Peyer's patch (tissue), 4 donors: ENCODE measurements at regions not wholly inside any gene's neighbourhood (a gene's known extent, or its start where the extent isn't known, plus 50 kb on each side); places are given as distances from the start of the nearest gene placed in this dataset.

Experiments
- POLR2A ChIP-seq, 2 donors: fragments of 450-650 bp; IDR thresholded peaks; one replicate each; pipeline ENCODE4 v1.5.1; 2017; ENCODE audit warnings: antibody characterized with exemption in 2 of 2, mild to moderate bottlenecking in 2 of 2, moderate library complexity in 2 of 2
- TF ChIP-seq, protein P1 (sequence below), 6 experiments: fragments of 450-650 bp in 4 of 6; fragments of 200-600 bp in 2 of 6; sonication (generic) in 1 of 6; IDR thresholded peaks; one replicate each; pipeline ENCODE4 v1.5.1; 2017 to 2019; ENCODE audit warnings: antibody characterized with exemption in 6 of 6, mild to moderate bottlenecking in 3 of 6, moderate library complexity in 1 of 6

GRCh38 chr5:91499943-91500531, 116.9 kb upstream of the ARRDC3 start:
- TF ChIP-seq, protein P1, sequence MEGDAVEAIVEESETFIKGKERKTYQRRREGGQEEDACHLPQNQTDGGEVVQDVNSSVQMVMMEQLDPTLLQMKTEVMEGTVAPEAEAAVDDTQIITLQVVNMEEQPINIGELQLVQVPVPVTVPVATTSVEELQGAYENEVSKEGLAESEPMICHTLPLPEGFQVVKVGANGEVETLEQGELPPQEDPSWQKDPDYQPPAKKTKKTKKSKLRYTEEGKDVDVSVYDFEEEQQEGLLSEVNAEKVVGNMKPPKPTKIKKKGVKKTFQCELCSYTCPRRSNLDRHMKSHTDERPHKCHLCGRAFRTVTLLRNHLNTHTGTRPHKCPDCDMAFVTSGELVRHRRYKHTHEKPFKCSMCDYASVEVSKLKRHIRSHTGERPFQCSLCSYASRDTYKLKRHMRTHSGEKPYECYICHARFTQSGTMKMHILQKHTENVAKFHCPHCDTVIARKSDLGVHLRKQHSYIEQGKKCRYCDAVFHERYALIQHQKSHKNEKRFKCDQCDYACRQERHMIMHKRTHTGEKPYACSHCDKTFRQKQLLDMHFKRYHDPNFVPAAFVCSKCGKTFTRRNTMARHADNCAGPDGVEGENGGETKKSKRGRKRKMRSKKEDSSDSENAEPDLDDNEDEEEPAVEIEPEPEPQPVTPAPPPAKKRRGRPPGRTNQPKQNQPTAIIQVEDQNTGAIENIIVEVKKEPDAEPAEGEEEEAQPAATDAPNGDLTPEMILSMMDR (IDR thresholded peaks at IDR 0.05): peak in 5 of 6 experiments; percentile 34 to 67 (median 54)
- no peak for TF ChIP-seq POLR2A (IDR thresholded peaks at IDR 0.05)
